Panc1 (cell line): ENCODE measurements at regions not wholly inside any gene's neighbourhood (a gene's known extent, or its start where the extent isn't known, plus 50 kb on each side); places are given as distances from the start of the nearest gene placed in this dataset.

ENCODE experiments used
- ATAC-seq: fragments of 200-7000 bp; cut with Tn5 transposase; 2 replicates; pipeline ENCODE4 v1.9.1; 2020; ENCODE audit warnings: mild to moderate bottlenecking, moderate library complexity
- BruUV-seq: library from RNA; stranded (reverse); fragments of 400-500 nt; replicated peaks from 2 replicates; lab custom pipeline; 2021; lab: Mats Ljungman, UMichigan
- CTCF ChIA-PET: fragments of 300-600 bp; sonication (Branson Sonifier 250); formaldehyde crosslinking; loops from one replicate; lab custom pipeline; 2022; ENCODE audit warnings: antibody characterized with exemption; lab: Charles Lee
- POLR2A ChIA-PET: fragments of 300-600 bp; sonication (Branson Sonifier 250); formaldehyde crosslinking; loops from one replicate; lab custom pipeline; 2022; ENCODE audit warnings: antibody characterized with exemption; lab: Charles Lee
- DNase-seq: peaks from one replicate; pipeline ENCODE4 v3.0.0-alpha.2; 2010; ENCODE audit warnings: low read depth, low spot score
- H3K27ac ChIP-seq: 2 replicates; pipeline ENCODE4 v1.5.1; 2011; ENCODE audit warnings: mild to moderate bottlenecking, low read length, inconsistent platforms
- H3K27me3 ChIP-seq: fragments of 200-500 bp; sonication (Bioruptor generic); 2 replicates; pipeline ENCODE4 v1.6.0; 2014; ENCODE audit warnings: low read length, inconsistent platforms; ENCODE audit not compliant: control insufficient read depth, insufficient read depth
- H3K36me3 ChIP-seq: fragments of 200-500 bp; sonication (Bioruptor generic); 2 replicates; pipeline ENCODE4 v1.5.1; 2014; ENCODE audit warnings: inconsistent platforms, mild to moderate bottlenecking, low read length, moderate library complexity; ENCODE audit not compliant: control insufficient read depth, insufficient read depth
- H3K4me1 ChIP-seq: 2 replicates; pipeline ENCODE4 v1.5.1; 2011; ENCODE audit warnings: inconsistent platforms, mild to moderate bottlenecking, low read length, moderate library complexity; ENCODE audit not compliant: control insufficient read depth, insufficient read depth
- H3K4me3 ChIP-seq, 2 experiments: 2 replicates each; pipeline ENCODE4 v1.5.1; 2011 to 2012; ENCODE audit warnings: low read depth in 2 of 2, low read length in 2 of 2, mild to moderate bottlenecking in 2 of 2, inconsistent platforms in 1 of 2, moderate library complexity in 1 of 2
- H3K9me3 ChIP-seq: fragments of 200-500 bp; sonication (Bioruptor generic); 2 replicates; pipeline ENCODE4 v1.5.1; 2014; ENCODE audit warnings: low read depth, mild to moderate bottlenecking, inconsistent platforms, low read length, moderate library complexity; ENCODE audit not compliant: control insufficient read depth, insufficient read depth
- CTCF ChIP-seq: fragments of 450-650 bp; IDR thresholded peaks from 2 replicates; pipeline ENCODE4 v1.5.1; 2017; ENCODE audit warnings: mild to moderate bottlenecking
- POLR2AphosphoS5 ChIP-seq: IDR thresholded peaks from 2 replicates; pipeline ENCODE4 v1.6.1; 2012; ENCODE audit warnings: mild to moderate bottlenecking, low read depth, low read length, moderate library complexity
- REST ChIP-seq, 2 experiments: IDR thresholded peaks; 2 replicates each; pipeline ENCODE4 v1.6.1; 2011 to 2012; ENCODE audit warnings: low read depth in 2 of 2, control low read depth in 1 of 2, low read length in 1 of 2, mild to moderate bottlenecking in 1 of 2, moderate library complexity in 1 of 2; ENCODE audit not compliant: insufficient read depth in 1 of 2
- SIN3A ChIP-seq: IDR thresholded peaks from 2 replicates; pipeline ENCODE4 v1.6.1; 2012; ENCODE audit warnings: low read depth, mild to moderate bottlenecking, low read length, moderate library complexity, borderline replicate concordance; ENCODE audit not compliant: insufficient read depth
- TCF7L2 ChIP-seq: IDR thresholded peaks from 2 replicates; pipeline ENCODE4 v1.6.1; 2011; ENCODE audit warnings: mild to moderate bottlenecking, low read depth, low read length, inconsistent platforms
- in situ Hi-C: cut with HindIII; loops from 2 replicates; pipeline ENCODE4 v1.10.0; 2016; ENCODE audit warnings: low sequenced_read_pairs, low pct_unique_long_range_greater_than_20kb
- intact Hi-C: fragments of 100-400 bp; cut with micrococcal nuclease; formaldehyde crosslinking; loops from one replicate; pipeline ENCODE4 v1.10.0; 2022; ENCODE audit not compliant: unreplicated experiment

GRCh38 chr5:60147791-60148190, 254.3 kb upstream of the PDE4D start:
- H3K9me3 ChIP-seq: no peaks in the 10 kb centered on the region
- CTCF ChIA-PET: no interaction called here
- no TSS peak for BruUV-seq
- H3K4me3 ChIP-seq: no peak overlapping the region
- in situ Hi-C loops: no loop called here
- H3K27ac ChIP-seq: no peak overlapping the region
- no peaks in the 10 kb centered on the region for H3K4me1 ChIP-seq
- ATAC-seq (no peak), DNase-seq (no peak)
- no peaks in the 10 kb centered on the region for H3K27me3 ChIP-seq
- no peak for TF ChIP-seq POLR2AphosphoS5
- no peak for TF ChIP-seq REST (IDR thresholded peaks at IDR 0.05; ENCODE audit: insufficient read depth in 1 of 2, low read depth in 2 of 2, low read length in 1 of 2)
- no peak for TF ChIP-seq TCF7L2
- no peak for TF ChIP-seq CTCF
- TF ChIP-seq SIN3A: no peak
- POLR2A ChIA-PET: no interaction called here
- H3K36me3 ChIP-seq: no peaks in the 10 kb centered on the region
- intact Hi-C loops: no loop called here

- in situ Hi-C loops: no loop called here
- no peaks in the 10 kb centered on the region for H3K9me3 ChIP-seq
- no peak overlapping the region for H3K4me3 ChIP-seq
- TF ChIP-seq SIN3A: no peak
- TF ChIP-seq REST (IDR thresholded peaks at IDR 0.05; ENCODE audit: insufficient read depth in 1 of 2, low read depth in 2 of 2, low read length in 1 of 2): no peak
- TF ChIP-seq CTCF: no peak
- no peak for TF ChIP-seq POLR2AphosphoS5
- no peak for TF ChIP-seq TCF7L2
- intact Hi-C loops: no loop called here
- H3K27ac ChIP-seq: no peak overlapping the region
- POLR2A ChIA-PET: no interaction called here
- ATAC-seq: no peak
- no peaks in the 10 kb centered on the region for H3K27me3 ChIP-seq
- no peaks in the 10 kb centered on the region for H3K4me1 ChIP-seq
- CTCF ChIA-PET: no interaction called here
- no TSS peak for BruUV-seq
- no peaks in the 10 kb centered on the region for H3K36me3 ChIP-seq
- no peak for DNase-seq
These were observed 250.5 kb upstream of the PDE4D start for GRCh38 chr5:60143942-60144549.
